ENCODE measurements at regions not wholly inside any gene's neighbourhood (a gene's known extent, or its start where the extent isn't known, plus 50 kb on each side); places are given as distances from the start of the nearest gene placed in this dataset.

GRCh38 chr3:193052354-193053045, 134.8 kb upstream of the MB21D2 start:
- H3K36me3 ChIP-seq (ENCODE audit: control insufficient read depth, insufficient read depth, low read length), result no peaks in the 10 kb centered on the region
- DNase-seq (ENCODE audit: low read depth), result no peak
- no peak overlapping the region for H3K4me3 ChIP-seq (ENCODE audit: low read depth, low read length)
- TF ChIP-seq CTCF (IDR thresholded peaks at IDR 0.05; ENCODE audit: insufficient read depth, low read depth, low read length), result no peak
- ChIA-PET CTCF (interaction anchor here (0.6 to 3.0 kb wide), 3 partner anchors 11 to 520 kb away, joined by 3 to 13 read pairs (median 3); no protein-coding TSS in a partner anchor), POLR2A (no interaction called here)
- no peaks in the 10 kb centered on the region for H3K27me3 ChIP-seq (ENCODE audit: control insufficient read depth, insufficient read depth, low read length)

- POLR2A ChIA-PET, result no interaction called here
- Histone ChIP-seq H3K36me3 (ENCODE audit: control insufficient read depth, insufficient read depth, low read length) (no peaks in the 10 kb centered on the region), H3K27me3 (ENCODE audit: control insufficient read depth, insufficient read depth, low read length) (peaks cover 2% of the 10 kb centered on the region), H3K4me3 (ENCODE audit: low read depth, low read length) (no peak overlapping the region)
- CTCF ChIA-PET, result interaction anchor here (1.0 to 3.0 kb wide), 2 partner anchors 11 to 519 kb away, joined by 3 to 13 read pairs; no protein-coding TSS in a partner anchor
- no peak for DNase-seq (ENCODE audit: low read depth)
- TF ChIP-seq CTCF (IDR thresholded peaks at IDR 0.05; ENCODE audit: insufficient read depth, low read depth, low read length), result no peak
Observed at GRCh38 chr3:193053046-193053435, 135.4 kb upstream of the MB21D2 start.

- no peak for TF ChIP-seq CTCF (IDR thresholded peaks at IDR 0.05; ENCODE audit: insufficient read depth, low read depth, low read length)
- no peak for DNase-seq (ENCODE audit: low read depth)
- CTCF ChIA-PET, result interaction anchor here (0.9 to 1.3 kb wide), 2 partner anchors 13 to 242 kb away, joined by 3 to 4 read pairs; no protein-coding TSS in a partner anchor
- Histone ChIP-seq H3K36me3 (ENCODE audit: control insufficient read depth, insufficient read depth, low read length) (no peaks in the 10 kb centered on the region), H3K27me3 (ENCODE audit: control insufficient read depth, insufficient read depth, low read length) (peaks cover 2% of the 10 kb centered on the region), H3K4me3 (ENCODE audit: low read depth, low read length) (no peak overlapping the region)
- POLR2A ChIA-PET, result no interaction called here
Observed at GRCh38 chr3:193055352-193055751, 137.7 kb upstream of the MB21D2 start.

- H3K27me3 ChIP-seq (ENCODE audit: control insufficient read depth, insufficient read depth, low read length), result peaks cover 2% of the 10 kb centered on the region
- no peak overlapping the region for H3K4me3 ChIP-seq (ENCODE audit: low read depth, low read length)
- no peak for DNase-seq (ENCODE audit: low read depth)
- CTCF ChIA-PET, result no interaction called here
- no peak for TF ChIP-seq CTCF (IDR thresholded peaks at IDR 0.05; ENCODE audit: insufficient read depth, low read depth, low read length)
- POLR2A ChIA-PET, result no interaction called here
- H3K36me3 ChIP-seq (ENCODE audit: control insufficient read depth, insufficient read depth, low read length), result no peaks in the 10 kb centered on the region
Observed at GRCh38 chr3:193057616-193058015, 140.0 kb upstream of the MB21D2 start.

- TF ChIP-seq CTCF (IDR thresholded peaks at IDR 0.05; ENCODE audit: insufficient read depth, low read depth, low read length), result no peak
- no peaks in the 10 kb centered on the region for H3K36me3 ChIP-seq (ENCODE audit: control insufficient read depth, insufficient read depth, low read length)
- ChIA-PET CTCF (interaction anchor here (0.6 to 1.2 kb wide), 4 partner anchors 20 to 435 kb away, joined by 3 to 4 read pairs (median 3); no protein-coding TSS in a partner anchor), POLR2A (no interaction called here)
- DNase-seq (ENCODE audit: low read depth), result no peak
- peaks cover 2% of the 10 kb centered on the region for H3K27me3 ChIP-seq (ENCODE audit: control insufficient read depth, insufficient read depth, low read length)
- no peak overlapping the region for H3K4me3 ChIP-seq (ENCODE audit: low read depth, low read length)
Observed at GRCh38 chr3:193060748-193061546, 143.3 kb upstream of the MB21D2 start.
